ENCODE measurements at regions not wholly inside any gene's neighbourhood (a gene's known extent, or its start where the extent isn't known, plus 50 kb on each side); places are given as distances from the start of the nearest gene placed in this dataset.

- no peak for DNase-seq
Observed at GRCh38 chr13:109880371-109881346, 94.3 kb upstream of the IRS2 start.

DNA sequence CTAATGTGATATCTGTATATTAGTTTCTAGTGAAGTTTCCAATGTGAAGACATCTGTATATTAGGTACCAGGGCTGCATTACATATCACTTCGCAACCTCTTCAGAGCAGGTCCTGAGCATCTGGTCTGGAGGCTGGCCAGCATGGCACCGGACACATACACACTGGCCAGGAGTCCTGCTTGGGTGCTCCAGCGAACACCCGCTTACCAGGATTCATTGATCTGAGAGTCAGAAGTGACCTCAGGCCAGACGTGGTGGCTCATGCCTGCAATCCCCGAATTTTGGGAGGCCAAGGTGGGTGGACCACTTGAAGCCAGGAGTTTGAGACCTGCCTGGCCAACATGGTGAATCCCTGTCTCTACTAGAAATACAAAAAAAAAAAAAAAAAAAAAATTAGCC lies 93.0 kb upstream of the IRS2 start:
- no peak for DNase-seq

DNA sequence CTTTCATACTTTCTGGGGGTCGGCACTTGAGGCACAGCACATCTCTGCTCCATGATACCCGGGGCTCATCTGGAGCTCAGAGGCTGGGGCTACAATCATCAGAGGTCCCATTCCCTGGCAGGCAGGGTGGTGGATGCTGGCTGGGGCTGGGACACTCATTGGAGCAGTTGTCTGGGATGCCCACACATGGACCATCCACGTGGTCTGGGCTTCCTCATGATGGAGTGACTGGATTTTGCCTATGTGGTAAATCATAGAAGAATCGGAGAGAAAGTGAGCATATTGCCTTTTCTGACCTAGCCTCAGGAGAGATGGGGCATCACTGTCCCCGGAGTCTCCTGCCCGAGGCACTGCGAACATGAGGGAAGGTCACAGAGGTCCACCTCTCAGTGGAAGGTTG lies 91.4 kb upstream of the IRS2 start:
- no peak for DNase-seq

DNA sequence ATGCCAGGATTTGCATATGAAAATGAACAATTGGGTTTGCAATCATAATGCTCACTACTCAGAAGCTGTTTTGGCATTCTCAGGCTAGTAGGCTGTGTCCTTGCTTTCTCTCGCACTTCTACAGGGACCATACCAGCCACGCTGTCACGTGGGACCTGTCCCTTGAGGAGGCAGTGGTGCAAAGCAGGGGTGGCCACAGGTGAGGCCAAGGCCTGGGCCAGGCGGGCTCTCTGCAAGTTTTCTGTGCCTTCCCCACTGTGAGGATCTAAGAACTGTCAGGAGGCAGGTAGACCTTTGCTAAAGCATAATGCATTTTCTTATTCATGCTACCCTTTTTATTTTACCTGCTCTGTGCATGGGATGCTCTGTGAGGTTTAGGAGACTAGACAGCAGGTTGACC lies 89.4 kb upstream of the IRS2 start:
- DNase-seq = no peak

DNA sequence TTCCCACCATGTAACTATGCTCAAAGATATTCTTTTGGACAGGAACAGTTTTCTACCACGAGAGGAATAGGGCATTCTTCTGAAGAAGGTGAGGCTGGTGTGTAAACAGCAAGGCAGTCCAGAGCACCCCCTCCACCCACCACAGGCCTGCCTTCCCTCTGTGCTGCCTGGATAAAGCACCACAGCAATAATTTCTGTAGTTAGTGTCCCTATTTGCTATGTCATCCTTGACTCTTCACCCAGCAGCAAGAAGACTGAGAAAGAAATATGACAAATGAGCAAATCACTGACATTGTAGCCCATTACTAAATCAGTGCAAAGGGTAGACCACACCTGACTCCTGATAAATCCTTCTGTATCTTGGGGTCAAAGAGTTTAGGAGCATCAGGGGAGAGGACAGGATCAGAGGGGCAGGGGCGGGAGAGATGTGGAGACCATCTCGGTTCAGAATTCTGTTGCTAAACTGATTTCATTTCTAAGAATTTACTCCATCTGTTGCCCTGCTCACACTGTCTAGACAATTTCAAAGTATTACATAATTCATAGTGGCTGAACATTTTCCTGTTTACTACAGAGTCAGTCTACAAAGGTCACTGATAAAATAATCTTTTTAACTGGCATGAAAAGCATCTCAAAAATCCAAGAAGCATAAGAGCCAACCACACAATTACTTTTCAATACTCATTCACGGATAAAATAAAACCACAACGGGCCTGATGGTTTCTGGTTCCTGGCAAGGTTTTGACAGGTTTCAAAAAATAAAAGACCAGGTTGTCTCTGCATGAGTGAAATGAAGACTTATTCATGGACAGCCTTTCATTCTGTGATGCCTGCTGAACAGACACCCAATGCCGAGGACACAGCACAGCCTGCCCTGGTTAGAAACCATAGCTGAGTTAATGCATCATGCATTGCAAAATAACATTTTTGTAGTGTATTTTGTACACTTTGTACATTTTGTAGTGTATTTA lies 88.4 kb upstream of the IRS2 start:
- DNase-seq = no peak

DNA sequence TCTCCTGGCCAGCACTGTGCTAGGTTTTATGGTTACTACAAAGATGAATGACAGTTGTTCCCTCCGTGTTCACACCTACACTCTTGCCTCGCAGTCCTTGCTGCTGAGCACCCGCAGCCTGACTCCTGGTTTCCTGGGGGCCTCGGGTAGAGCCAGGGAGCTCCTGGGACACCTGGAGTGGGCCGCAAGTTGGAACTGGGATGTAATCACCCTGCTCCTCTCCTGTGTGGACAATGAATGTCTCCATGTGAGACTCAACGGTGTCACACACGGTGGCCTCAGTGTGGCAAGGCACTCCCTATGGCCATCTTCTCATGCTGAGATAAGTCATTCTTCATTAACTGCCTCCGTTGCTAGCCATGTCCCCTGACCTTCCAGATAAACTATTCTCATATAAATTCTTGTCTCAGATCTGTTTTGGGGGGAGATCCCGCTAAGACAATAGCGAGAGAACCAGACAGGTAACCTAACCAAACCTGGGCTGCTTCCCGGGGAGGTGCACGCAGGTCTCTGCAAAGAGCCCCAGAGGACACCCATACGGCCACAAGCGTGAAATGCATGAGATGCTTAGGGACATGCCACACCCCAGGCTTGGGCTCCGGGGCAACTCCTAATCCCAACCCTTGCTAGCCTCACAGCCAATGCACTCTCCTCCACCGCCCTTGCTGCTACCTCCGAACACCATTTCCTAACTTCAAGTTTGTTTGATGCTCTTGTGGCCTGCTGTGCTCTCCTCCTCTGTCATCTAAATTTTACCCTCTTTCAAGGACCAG lies 87.2 kb upstream of the IRS2 start:
- DNase-seq = no peak

GRCh38 chr13:109872864-109873263 lies 86.5 kb upstream of the IRS2 start:
- DNase-seq = no peak

DNA sequence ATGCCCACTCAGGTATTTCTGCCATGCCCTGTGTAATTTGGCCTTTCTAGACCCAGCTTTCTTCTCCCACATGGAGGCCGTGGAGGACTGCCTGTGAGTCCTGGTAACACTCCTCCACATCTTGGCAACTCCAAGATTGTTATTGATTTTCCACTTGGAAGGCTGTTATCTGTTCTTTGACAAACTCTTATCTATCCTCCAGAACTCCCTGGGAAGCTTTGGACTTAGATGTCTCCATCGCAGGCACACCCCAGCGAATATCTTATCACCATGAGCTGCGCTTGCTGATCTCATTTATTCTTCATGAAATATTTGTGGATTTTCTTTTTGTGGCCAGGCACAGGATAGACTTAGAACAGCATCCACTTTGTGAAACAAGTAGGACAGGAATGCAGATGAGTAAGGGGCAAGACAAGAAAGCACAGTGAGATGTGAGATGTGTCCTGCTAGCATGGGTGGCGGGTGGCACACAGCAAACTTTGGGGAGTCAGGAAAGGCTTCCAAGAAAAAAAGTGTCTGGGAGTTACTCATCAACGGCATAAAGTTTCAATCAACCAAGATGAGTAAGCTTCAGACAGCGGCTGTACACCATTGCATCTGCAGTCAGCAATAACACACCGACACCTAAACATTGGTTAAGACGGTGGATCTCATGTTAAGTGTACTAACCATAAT lies 84.5 kb upstream of the IRS2 start:
- no peak for DNase-seq

DNA sequence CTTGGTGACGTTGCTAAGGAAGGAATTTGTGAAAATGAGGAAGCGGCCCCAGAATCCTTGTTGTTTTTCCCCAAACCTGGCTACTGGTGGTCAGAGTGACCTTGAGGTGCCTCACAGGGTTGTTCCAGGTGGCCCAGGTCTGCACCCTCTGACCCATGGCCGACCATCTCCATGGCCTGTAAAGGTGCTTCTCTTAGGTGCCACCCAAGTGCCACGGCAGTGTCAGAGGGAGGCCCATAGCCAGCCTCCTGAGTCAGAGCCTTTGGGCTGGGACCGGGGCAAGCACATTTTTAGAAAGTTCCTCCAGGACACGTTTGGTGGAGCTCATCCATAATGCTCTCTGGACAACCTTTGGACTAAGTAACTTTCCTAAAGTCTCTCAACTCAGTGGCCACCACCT lies 83.9 kb upstream of the IRS2 start:
- no peak for DNase-seq

- DNase-seq = peak; percentile 93
Observed at GRCh38 chr13:109869312-109870237, 83.2 kb upstream of the IRS2 start.

DNA sequence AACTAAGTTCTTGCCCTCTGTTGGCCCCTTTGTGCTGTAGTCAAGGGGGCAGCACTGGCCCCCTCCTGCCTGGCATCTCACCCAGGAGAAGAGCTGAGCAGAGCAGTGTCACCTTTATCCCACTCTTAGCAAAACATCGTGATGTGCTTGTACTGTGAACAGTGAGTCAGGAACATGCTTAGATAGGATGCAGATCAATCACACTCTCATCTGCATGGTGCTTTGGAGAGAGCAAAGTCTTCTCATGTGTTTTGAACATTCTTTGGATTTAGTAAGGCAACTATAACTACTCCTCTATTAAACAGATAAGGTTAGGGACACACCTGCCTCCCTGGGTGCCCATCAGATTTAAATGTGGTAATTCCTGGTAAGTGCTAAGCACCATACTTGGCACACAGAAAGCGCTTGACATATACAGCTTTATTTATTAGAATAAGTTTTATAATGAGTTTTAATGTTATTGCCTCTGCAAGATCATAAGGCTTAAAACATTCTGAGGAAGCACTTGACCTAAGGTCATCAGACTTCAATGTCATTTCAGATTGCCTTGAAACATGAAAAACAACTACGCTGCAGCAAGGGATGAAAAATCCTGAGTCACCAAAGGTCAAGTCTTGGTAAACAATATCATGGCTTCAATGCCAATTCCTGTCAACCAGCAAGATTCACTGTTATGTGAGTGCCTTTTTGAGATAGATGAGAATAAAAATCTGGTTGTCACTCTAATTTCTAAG lies 82.4 kb upstream of the IRS2 start:
- DNase-seq = no peak

GRCh38 chr13:109867766-109868165 lies 81.4 kb upstream of the IRS2 start:
- DNase-seq = no peak

DNA sequence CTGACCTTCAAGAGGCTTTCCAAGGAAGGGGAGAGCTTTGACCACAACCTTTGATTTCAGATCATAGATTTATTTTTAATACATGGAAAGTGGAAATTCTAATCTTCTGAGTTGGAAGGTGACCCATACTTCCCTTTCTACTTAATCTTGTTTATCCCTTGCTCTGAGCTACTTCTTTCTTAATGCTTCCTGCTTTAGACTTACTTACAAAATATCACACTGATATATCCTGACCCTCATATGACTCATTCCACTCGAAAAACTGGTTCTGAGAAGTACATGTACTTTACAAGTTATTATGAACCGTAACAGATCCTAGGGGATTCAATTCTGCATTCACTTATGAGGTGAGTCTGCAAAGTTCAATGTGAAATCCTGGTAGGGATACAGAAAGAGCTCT lies 76.2 kb upstream of the IRS2 start:
- DNase-seq = no peak

GRCh38 chr13:109859898-109860297 lies 73.5 kb upstream of the IRS2 start:
- no peak for DNase-seq

- DNase-seq = no peak
Observed at GRCh38 chr13:109859216-109859835, 72.9 kb upstream of the IRS2 start.

GRCh38 chr13:109858319-109858718 lies 71.9 kb upstream of the IRS2 start:
- DNase-seq = no peak

DNA sequence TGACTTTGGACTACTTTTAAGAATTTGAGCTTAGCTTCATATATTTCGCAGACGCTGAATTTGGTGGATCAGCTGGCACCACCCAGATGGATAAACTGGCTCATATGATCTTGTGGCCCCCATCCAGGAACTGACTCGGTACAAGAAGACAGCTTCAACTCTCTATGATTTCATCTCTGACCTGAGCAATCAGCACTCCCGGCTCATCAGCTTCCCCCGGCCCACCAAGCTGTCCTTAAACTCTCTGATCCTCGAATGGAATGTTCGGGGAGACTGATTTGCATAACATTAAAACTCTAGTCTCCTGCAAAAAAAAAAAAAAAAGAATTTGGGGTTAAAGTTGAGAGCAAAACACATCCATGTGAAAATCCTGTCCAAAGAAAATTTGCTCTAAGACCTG lies 71.4 kb upstream of the IRS2 start:
- no peak for DNase-seq

GRCh38 chr13:109857325-109857724 lies 70.9 kb upstream of the IRS2 start:
- no peak for DNase-seq

DNA sequence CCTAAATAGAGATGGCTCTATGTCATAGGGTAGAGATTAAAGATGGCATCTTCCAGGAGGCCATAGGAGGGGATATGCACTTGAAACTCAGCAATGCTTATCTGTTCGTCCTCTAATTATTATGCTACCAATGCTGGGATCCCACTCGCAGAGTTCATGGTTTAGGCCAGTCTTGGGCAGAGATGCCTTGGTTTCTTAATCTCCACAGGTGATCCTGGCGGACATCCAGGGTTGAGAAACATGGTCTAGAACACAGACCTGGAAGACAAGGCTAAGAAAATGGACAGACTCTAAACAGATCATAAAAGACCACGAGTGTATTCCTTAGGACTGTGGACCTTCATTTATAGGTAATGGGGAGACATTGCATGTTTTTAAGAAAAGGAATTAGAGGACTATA lies 70.0 kb upstream of the IRS2 start:
- no peak for DNase-seq

GRCh38 chr13:109853153-109853552 lies 66.8 kb upstream of the IRS2 start:
- DNase-seq = no peak

Measured in NCI-H748 treated with DMSO at 0.1 percent for 48 hours (cell line).